ENCODE measurements at regions not wholly inside any gene's neighbourhood (a gene's known extent, or its start where the extent isn't known, plus 50 kb on each side); places are given as distances from the start of the nearest gene placed in this dataset.
A peak's percentile ranks its signal among the peaks of the same experiment; 100 is the strongest.
"Not testable (repeated sequence)": the region's sequence is repeated elsewhere in the genome, so short reads cannot be mapped to it uniquely, and the experiment has no call there.

DNA sequence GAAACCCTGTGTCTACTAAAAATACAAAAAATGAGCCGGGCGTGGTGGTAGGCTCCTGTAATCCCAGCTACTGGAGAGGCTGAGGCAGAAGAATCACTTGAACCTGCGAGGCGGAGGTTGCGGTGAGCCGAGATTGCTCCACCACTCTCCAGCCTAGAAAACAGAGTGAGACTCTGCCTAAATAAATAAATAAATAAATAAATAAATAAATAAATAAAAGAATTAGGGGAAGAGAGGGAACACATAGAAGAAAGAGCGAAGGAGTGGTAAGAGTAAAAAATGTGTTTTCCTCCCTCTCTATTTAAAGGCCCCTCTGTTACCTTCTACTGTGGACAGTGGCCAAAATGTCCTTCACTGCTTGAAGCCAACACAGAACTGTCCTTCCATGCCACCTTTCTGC lies 103.9 kb upstream of the SOX21 start:
- DNase-seq (ENCODE audit: low read depth in 3 of 3) = no peak

DNA sequence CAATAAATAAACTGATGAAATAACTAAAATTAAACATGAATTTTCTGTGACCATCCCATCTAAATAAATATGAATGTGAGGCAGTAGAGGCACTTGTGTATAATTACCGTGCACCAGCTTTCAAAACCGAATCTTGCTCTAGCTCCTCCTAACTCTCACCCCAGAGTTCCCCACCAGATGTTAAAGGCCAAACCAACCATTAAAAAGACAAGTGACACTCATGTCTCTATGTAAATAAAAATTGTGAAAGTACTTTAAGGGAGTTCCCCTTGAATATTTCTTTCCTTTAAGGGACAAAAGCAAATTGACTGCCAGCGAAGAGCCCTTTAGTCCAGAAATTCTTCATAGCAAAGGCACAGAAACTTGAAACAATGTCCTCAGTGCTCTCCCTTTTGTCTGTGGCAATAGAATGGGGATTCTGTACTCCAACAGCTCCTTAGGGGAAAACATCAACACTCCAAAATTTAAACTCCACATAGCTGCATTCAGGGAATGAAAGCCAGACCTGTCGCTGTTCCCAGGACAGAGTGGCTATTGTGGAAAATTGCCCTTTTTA lies 101.7 kb upstream of the SOX21 start:
- no peak for DNase-seq (ENCODE audit: low read depth in 3 of 3)

DNA sequence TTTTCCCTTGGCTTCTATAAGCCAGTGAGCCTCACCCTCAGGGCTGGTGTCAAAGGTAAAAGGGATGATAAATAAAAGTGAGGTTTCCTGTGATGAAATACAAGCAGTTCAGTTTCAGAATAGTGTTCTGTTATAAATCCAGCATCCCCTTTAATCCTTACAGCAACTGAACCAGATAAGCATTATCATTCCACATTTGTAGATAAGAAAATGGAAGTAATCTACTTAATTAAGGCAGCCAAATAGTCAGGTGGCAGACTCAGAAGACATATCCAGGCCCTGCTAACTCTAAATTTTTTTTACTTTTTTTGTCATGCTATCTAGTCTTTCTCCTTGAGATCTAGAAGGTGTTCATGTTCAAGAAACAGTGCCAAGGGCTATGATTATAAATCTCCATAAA lies 99.4 kb upstream of the SOX21 start:
- DNase-seq (ENCODE audit: low read depth in 3 of 3) = no peak

DNA sequence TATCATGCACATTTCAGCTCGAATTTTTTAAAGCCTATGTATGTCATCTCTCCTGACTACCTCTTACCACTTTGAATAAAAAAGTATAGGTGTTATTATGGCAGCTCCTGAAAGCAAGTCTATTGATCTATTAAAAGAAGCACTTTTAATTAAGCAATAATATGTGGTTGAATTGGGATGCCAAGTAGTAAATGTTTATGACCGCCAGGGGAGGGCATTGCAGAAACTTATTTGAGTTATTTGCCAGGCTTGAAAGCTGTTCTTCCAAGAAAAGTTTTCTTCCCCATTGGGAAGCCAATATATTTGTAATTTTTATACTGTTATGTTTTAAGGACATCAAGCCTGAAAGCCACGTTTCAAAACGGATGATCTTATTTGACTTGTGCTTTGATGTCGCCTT lies 88.1 kb upstream of the SOX21 start:
- no peak for DNase-seq (ENCODE audit: low read depth in 3 of 3)

DNA sequence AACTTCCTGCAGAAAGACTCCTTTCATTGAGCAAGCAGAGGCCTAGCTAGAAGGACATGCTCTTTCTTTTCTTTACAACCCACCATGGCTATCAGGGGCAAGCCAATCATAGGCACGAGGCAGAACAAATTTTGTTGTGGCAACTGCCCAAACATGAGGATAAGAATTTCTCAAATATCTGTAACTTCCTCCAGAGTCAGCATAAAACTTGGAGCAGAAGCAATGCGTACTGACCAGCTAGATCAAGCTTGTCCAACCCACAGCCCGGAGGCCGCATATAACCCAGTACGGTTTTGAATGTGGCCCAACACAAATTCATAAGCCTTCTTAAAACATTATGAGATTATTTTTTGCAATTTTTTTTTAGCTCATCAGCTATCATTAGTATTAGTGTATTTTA lies 87.0 kb upstream of the SOX21 start:
- no peak for DNase-seq (ENCODE audit: low read depth in 3 of 3)

DNA sequence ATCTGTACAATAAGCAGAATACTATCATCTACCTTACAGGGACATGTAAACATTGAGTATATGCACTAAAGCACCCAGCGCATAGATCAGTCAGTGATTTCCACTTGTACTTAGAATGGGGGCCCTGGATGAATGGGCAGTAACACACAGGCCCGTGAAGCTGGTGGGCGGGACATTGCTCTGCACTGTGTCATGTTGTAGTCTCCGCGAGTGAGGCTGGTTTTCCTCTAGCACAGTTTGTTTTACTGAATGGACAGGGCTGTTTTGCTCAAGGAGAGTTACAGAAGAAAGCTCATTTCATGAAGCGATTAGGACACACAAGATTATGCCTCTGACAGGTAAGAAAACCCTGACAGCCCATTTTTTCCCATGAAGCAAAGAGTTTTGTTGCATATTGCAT lies 86.4 kb upstream of the SOX21 start:
- no peak for DNase-seq (ENCODE audit: low read depth in 3 of 3)

DNA sequence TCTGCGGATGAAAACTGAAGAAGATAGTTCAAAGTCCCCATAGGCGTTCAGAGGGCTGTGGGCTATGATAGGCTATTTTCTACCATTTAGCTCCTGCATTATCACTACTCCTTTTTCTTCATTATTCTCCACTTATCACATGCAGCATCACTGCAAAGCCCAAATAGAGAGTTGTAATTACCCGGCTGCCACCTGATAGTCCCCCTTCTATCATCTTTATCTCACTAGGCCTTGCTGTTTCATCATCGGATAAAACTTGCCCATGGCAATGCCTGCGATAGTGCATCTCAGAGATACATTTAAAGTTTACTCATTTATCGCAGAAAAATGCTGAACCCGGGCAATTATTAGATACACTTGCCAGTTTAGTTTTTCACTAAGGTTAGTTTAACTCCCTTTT lies 82.9 kb upstream of the SOX21 start:
- DNase-seq (ENCODE audit: low read depth in 3 of 3) = no peak

DNA sequence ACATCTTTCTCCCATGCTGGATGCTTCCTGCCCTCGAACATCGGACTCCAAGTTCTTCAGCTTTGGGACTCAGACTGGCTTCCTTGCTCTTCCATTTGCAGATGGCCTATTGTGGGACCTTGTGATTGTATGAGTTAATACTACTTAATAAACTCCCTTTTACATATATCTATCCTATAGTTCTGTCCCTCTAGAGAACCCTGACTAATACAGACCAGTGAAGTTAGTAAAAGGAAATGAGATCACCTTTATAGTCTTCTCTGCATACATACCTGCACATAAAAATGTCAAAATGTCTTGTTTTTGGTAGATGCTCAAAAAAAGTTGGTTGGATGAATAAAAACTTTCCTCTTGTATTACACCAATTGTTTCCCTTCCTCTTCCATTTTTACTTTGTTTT lies 73.9 kb upstream of the SOX21 start:
- not testable (repeated sequence) for DNase-seq (ENCODE audit: low read depth in 3 of 3)

DNA sequence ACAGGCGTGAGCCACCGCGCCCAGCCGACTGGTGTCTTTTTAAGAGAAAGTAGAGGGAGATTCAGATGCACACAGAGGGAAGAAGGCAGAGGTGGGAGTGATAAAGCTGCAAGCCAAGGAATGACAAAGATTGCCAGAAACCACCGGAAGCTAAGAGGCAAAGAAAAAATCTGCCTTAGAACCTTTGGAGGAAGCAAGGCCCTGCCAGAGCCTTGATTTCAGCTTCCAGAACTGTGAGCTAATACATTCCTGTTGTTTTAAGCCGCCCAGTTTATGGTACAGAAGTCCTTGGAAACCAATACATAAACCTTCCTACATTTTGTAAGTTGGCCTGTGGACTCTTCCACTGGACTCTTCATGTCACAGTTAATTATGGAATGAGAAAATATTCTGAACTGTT lies 71.7 kb upstream of the SOX21 start:
- no peak for DNase-seq (ENCODE audit: low read depth in 3 of 3)

DNA sequence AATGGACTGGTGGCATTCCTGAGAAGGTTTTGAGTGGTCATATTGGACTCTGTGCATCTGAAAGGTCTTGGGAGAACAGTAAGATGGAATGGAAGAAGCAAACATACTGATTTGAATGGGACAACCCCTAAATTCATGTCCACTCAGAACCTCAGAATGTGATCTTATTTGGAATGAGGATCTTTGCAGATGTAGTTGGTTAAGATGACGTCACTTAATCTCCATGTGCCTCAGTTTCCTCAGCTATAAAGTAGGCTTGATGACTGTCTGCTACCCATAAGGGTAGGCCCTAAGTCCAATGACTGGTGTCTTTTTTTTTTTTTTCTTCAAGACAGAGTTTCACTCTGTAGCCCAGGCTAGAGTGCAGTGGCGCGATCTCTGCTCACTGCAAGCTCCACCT lies 71.1 kb upstream of the SOX21 start:
- no peak for DNase-seq (ENCODE audit: low read depth in 3 of 3)

DNA sequence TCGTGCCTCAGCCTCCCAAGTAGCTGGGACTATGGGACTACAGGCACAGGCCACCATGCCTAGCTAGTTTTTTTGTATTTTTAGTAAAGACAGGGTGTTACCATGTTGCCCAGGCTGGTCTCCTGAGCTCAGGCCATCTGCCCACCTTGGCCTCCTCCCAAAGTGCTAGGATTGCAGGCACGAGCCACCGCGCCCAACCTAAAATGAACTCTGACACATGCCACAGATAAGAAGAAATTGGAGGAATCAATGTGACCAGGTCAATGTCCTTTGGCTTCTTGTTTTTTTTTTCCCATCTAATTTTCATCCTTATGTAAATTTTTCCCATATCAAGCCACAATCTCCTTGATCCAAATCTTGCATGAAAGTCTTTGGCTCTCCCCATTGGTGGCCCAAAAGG lies 68.1 kb upstream of the SOX21 start:
- DNase-seq (ENCODE audit: low read depth in 3 of 3) = no peak

DNA sequence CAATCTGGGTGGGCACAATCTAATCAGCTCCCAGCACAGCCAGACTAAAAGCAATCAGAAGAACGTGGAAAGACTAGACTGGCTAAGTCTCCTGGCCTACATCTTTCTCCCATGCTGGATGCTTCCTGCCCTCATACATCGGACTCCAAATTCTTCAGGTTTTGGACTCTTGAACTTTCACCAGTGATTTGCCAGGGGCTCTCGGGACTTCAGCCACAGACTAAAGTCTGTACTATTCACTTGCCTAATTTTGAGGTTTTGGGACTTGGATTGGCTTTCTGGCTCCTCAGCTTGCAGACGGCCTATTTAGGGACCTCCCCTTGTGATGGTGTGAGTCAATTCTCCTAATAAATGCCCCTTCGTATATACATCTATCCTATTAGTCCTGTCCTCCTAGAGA lies 66.6 kb upstream of the SOX21 start:
- no peak for DNase-seq (ENCODE audit: low read depth in 3 of 3)

DNA sequence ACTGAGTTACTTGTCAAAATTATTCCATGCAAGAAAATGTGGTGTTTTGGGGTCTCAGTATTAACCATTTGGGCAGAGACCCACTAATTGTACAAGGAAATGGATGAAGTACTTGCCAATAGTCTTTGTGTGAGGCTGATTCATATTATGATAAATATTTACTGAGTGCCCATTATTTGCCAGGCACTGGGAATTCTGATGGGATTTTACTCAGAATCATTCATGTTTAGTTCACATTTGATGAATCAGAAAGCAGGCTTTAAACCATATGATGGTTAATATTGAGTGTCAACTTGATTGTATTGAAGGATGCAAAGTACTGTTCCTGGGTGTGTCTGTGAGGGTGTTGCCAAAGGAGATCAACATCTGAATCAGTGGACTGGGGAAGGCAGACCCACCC lies 66.2 kb upstream of the SOX21 start:
- DNase-seq (ENCODE audit: low read depth in 3 of 3) = no peak

DNA sequence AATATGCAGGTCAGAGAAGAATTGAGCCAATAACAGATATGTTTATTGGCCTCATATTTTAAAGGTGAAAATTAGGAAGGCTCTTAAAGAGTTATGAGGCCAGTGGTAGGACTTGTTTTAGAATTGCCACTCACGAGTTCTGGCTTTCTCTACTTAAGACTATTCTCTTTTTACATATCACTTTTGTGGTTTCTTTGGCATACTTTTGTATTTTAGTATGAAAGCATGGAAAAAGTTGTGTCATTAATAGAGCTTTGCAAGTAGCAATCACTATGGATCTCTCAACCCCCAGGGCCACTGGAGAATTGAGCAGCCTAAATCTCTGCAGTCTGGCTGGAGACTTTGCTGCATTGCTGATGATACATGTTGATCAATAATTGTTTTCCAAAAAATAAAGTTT lies 64.6 kb upstream of the SOX21 start:
- DNase-seq (ENCODE audit: low read depth in 3 of 3) = no peak

DNA sequence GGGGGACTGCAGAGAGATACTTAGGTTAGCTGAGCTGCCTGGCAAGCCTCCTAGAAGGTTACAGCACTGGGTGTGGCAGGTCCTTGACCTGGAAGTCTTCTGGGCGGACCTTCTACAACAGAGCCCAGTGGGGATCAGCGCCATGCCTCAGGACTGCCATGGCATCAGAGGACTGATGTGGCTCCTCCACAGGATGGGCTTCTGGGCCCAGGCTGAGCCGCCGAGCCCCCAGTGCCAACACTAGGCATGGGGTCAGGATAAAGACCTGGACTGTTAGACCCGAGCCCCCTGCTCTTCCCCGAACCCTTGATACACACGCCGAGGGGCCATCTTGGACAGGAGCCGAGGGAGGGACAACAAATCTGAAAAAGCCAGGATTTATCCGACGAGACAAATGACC lies 64.0 kb upstream of the SOX21 start:
- DNase-seq (ENCODE audit: low read depth in 3 of 3) = no peak

DNA sequence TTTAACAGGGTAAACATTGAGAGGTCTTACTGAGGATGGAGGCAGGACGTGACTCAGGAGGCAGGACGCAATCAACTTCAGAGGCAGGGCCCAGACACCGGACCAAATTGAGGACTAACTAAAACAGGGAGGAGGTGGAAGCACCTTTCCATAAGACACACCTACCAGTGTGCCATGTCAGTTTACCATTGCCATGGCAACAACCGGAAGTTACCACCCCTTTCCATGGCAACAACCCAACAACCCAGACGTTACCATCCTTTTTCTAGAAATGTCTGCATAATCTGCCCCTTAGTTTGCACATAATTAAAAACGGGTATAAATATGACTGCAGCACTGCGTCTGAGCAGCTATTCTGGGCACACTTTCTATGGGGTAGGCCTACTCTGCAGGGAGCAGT lies 53.5 kb upstream of the SOX21 start:
- no peak for DNase-seq (ENCODE audit: low read depth in 3 of 3)

DNA sequence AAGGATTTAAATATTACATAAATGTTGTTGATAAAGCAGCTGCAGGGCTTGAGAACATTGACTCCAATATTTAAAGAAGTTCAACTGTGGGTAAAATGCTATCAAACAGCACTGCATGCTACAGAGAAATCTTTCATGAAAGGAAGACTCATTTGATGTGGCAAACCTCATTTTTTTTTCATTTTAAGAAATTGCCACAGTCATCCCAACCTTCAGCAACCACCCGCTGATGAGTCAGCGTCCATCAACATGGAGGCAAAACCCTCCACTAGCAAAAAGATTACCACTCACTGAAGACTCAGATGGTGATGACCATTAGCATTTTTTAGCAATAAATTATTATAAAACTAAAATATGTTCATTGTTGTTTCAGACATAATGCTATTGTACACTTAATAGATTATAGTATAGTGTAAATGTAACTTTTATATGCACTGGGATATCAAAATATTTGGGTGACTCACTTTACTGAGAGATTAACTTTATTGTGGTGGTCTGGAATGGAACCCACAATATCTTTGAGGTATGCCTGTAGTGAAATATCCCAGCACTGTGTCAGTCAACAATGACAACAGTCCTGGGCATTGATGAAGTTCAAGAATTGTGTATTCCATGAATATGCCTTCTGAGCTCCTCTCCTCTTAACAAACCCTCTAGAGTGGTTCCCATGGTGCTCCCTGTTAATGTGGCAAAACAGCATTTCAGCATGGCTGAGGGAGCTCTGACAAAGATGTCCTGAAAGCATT lies 52.4 kb upstream of the SOX21 start:
- peak in 1 of 3 experiments; percentile 2 for DNase-seq (ENCODE audit: low read depth in 3 of 3)
